ENCODE measurements at regions not wholly inside any gene's neighbourhood (a gene's known extent, or its start where the extent isn't known, plus 50 kb on each side); places are given as distances from the start of the nearest gene placed in this dataset.

- no peak for DNase-seq (ENCODE audit: low spot score)
Measured at GRCh38 chr21:35266546-35266945, 217.4 kb upstream of the RUNX1 start.

GRCh38 chr21:35265170-35265877, 216.2 kb upstream of the RUNX1 start:
- DNase-seq (ENCODE audit: low spot score): no peak

- no peak for DNase-seq (ENCODE audit: low spot score)
Measured at GRCh38 chr21:35259457-35259856, 210.4 kb upstream of the RUNX1 start.

- no peak for DNase-seq (ENCODE audit: low spot score)
Measured at GRCh38 chr21:35258521-35258920, 209.4 kb upstream of the RUNX1 start.

GRCh38 chr21:35257413-35257812, 208.3 kb upstream of the RUNX1 start:
- DNase-seq (ENCODE audit: low spot score): peak; percentile 63

GRCh38 chr21:35256468-35256988, 207.4 kb upstream of the RUNX1 start:
- peak; percentile 89 for DNase-seq (ENCODE audit: low spot score)

- no peak for DNase-seq (ENCODE audit: low spot score)
Measured at GRCh38 chr21:35254765-35255138, 205.7 kb upstream of the RUNX1 start.

- no peak for DNase-seq (ENCODE audit: low spot score)
Measured at GRCh38 chr21:35254006-35254764, 205.1 kb upstream of the RUNX1 start.

- no peak for DNase-seq (ENCODE audit: low spot score)
Measured at GRCh38 chr21:35252831-35253230, 203.7 kb upstream of the RUNX1 start.

GRCh38 chr21:35249636-35250035, 200.5 kb upstream of the RUNX1 start:
- no peak for DNase-seq (ENCODE audit: low spot score)

GRCh38 chr21:35245879-35246278, 196.8 kb upstream of the RUNX1 start:
- DNase-seq (ENCODE audit: low spot score): no peak

GRCh38 chr21:35244514-35244913, 195.4 kb upstream of the RUNX1 start:
- DNase-seq (ENCODE audit: low spot score): no peak

- DNase-seq (ENCODE audit: low spot score): no peak
Measured at GRCh38 chr21:35243171-35243570, 194.1 kb upstream of the RUNX1 start.

GRCh38 chr21:35239811-35240219, 190.7 kb upstream of the RUNX1 start:
- DNase-seq (ENCODE audit: low spot score): no peak

- no peak for DNase-seq (ENCODE audit: low spot score)
Measured at GRCh38 chr21:35238119-35238518, 189.0 kb upstream of the RUNX1 start.

- DNase-seq (ENCODE audit: low spot score): no peak
Measured at GRCh38 chr21:35237287-35237686, 188.2 kb upstream of the RUNX1 start.

- DNase-seq (ENCODE audit: low spot score): no peak
Measured at GRCh38 chr21:35236090-35236489, 187.0 kb upstream of the RUNX1 start.

GRCh38 chr21:35234725-35235124, 185.6 kb upstream of the RUNX1 start:
- DNase-seq (ENCODE audit: low spot score): no peak

- DNase-seq (ENCODE audit: low spot score): no peak
Measured at GRCh38 chr21:35233756-35234155, 184.7 kb upstream of the RUNX1 start.

- peak; percentile 62 for DNase-seq (ENCODE audit: low spot score)
Measured at GRCh38 chr21:35232545-35233176, 183.6 kb upstream of the RUNX1 start.

- DNase-seq (ENCODE audit: low spot score): no peak
Measured at GRCh38 chr21:35231090-35231489, 182.0 kb upstream of the RUNX1 start.

- no peak for DNase-seq (ENCODE audit: low spot score)
Measured at GRCh38 chr21:35229290-35229689, 180.2 kb upstream of the RUNX1 start.

GRCh38 chr21:35227786-35228185, 178.7 kb upstream of the RUNX1 start:
- no peak for DNase-seq (ENCODE audit: low spot score)

Measured in mucosa of gallbladder (tissue), 1 donor.